HG03521 (cell line): ENCODE measurements at regions not wholly inside any gene's neighbourhood (a gene's known extent, or its start where the extent isn't known, plus 50 kb on each side); places are given as distances from the start of the nearest gene placed in this dataset.

Experiments used
- ATAC-seq: cut with Tn5 transposase; IDR thresholded peaks from one replicate; pipeline ENCODE4 v1.9.1; 2021; ENCODE audit warnings: mild to moderate bottlenecking, moderate library complexity; ENCODE audit not compliant: unreplicated experiment

DNA sequence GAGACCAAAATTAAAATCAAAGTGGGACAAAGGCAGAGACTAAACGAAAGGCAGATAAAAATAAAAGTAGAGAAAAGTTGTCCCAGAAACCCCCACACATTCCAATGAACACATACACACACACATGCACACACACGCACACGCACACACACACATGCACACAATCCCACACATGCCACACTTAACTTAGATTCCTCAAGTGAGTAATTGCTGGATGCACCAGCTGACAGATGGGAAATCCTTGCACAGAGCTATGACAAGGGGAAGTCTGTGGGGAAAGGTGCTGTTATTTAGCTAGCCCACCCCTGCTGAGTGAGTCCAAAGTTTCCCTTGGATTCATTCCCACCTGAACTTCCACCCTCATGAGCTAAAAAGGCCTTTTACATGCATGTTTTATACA lies 233.9 kb downstream of the RAB28 start:
- ATAC-seq, result no peak

DNA sequence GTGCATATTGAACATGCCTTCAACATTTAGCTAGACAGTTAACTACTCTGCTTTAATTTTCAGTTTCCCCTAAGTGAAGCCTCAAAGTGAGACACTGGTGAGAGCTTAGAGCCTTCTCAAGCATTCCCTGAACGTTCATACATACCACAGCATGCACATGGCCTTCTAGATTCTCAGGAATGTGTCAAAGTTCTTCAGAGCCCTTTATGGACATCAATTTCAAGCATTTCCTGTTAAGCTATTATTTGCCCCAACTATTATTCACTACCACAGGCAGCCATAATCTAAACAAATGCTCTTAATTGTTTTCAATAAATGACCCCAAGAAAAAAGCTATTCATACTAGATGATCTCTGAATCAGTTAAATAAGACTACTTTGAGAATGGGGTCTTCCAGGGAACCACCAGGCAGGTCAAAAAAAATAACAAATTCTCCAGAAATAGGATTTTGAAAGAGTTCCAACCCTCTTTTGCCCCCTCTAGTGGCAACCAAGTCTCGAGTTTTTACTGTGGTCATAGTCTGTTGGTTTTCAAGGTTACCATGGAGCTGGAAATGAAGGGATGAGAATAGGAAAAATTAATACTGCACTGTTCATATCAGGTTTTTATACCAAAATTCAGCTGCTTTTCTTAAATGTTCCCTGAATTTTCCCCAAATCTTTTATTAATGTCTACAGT lies 235.4 kb downstream of the RAB28 start:
- ATAC-seq, result no peak

DNA sequence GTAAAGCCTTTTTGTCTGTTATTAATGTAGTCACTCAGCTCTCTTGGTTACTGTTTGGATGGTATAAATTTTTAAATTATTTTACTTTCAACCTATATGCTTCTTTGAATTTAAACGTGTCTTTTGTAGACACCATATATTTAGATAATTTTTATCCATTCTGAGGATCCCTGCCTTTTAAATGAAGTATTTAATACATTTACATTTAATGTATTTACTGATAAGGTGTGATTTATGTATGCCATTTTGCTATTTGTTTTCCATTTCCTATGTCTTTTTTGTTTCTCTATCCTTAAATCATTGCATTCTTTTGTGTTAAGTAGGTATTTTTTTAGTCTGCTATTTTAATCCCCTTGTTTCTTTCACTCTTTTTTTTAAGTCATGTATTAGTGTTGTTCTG lies 238.0 kb downstream of the RAB28 start:
- ATAC-seq, result no peak

DNA sequence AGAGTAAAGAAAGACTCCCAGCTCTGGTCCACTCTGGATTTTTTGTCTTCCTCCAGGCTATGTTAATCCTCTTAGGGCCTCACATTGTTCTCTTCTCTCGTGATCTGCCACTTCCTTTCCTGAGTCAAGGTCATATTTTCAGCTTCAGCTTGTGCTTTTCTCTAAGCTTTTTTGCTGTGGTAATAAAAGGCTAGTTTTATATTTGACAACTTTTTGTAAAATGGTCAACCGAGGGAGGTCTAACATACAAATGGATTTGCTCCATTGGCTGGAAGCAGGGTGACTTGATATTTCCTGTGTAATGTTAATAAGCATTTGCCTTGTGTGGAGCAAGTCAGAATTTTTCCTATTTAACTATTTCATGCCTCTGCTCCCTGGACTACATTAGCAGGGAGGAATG lies 239.7 kb downstream of the RAB28 start:
- ATAC-seq, result no peak

DNA sequence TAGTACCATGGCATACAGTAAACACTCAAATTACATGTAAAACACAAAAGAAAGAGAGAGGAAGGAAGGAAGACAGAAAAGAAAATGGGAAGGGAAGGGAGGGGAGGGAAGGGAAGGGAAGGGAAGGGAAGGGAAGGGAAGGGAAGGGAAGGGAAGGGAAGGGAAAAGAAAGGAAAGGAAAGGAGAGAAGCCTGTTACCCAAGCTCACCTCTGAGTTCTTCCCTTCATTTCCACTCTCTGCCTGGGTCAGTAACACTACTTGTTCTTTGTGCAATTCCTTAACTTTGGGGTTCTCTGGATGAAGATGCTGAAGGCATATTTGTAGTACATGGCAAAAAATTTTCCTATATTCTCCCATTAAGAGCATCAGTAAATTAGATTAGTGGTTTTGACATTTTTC lies 241.0 kb downstream of the RAB28 start:
- no peak for ATAC-seq

DNA sequence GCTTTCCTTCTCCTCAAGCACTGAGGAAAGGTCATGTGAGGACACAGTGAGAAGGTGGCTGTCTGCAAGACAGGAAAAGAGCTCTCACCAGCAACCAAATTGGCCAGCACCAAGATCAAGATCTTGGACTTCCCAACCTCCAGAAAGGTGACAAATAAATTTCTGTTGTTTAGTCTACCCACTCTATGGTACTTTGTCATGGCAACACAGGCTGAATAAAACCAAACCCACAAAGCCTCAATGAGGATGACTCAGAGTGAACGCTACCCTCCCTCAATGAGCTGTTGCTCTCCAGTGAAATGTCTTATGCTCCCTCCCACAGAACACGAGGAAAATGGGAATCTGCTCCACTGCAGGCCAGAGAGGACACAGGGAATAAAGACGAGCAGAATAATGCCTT lies 244.1 kb downstream of the RAB28 start:
- ATAC-seq, result no peak

DNA sequence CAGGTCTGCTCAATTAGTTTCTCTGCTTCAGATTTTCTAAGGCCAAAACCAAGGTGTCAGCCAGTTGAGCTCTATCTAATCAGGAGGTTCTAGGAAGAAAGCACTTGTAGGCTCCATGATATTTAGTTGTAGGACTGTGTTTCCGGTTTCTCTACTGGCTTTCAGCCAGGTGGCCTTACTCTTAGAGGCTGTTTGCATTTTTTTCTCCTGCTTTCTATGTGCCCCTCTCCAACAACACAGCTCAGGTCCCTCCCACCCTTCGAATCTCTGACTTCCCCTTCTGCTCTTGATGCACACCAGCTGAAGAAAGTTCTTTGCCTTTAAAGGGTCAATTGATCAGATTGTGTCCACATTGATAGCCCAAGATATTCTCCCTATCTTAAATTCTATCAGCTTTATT lies 245.2 kb downstream of the RAB28 start:
- no peak for ATAC-seq

DNA sequence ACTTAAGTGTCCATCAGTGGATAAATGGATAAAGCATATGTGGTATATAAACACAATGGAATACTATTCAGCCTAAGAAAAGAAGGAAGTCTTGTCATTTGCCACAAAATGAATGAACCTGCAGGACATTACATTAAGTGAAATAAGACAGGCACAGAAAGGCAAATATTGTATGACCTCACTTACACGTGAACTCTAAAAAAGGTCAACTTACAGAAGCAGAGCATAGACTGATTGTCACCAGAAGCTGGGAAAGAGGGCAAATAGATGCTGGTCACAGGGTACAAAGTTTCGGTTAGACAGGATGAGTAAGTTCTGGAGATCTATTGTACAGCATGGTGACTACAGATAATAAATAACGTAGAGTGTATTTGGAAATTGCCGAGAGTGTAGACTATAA lies 247.7 kb downstream of the RAB28 start:
- ATAC-seq, result no peak

DNA sequence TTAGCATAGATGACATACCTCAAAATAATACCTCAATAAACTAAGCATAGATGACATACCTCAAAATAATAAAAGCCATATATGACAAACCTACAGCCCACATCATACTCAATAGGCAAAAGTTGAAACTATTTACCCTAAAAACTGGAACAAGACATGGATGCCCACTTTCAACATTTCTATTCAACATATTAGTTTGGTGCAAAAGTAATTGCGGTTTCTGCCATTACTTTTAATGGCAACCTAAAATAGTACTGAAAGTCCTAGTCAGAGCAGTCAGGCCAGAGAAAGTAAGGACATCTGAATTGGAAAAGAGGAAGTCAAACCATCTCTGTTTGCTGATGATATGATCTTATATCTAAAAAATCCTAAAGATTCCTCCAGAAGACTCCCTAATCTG lies 250.4 kb downstream of the RAB28 start:
- no peak for ATAC-seq

DNA sequence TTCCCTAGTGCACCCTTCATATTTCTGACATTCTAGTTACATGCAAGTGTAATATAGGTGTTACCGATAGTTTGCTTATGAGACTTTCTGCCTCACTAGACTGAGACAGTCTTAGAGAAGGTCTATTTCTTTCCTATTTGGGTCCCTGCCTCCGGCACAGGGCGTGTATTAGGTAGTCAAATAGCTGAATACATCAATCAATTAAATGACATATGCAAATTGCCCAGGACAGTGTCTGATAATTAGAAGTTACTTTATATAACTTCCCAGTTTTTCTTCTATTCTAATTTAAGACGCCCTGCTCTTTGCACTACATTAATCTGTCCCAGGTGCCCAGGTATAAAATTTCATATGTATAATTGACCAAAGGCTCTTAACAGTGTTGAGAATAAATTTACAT lies 264.2 kb downstream of the RAB28 start:
- ATAC-seq, result no peak

DNA sequence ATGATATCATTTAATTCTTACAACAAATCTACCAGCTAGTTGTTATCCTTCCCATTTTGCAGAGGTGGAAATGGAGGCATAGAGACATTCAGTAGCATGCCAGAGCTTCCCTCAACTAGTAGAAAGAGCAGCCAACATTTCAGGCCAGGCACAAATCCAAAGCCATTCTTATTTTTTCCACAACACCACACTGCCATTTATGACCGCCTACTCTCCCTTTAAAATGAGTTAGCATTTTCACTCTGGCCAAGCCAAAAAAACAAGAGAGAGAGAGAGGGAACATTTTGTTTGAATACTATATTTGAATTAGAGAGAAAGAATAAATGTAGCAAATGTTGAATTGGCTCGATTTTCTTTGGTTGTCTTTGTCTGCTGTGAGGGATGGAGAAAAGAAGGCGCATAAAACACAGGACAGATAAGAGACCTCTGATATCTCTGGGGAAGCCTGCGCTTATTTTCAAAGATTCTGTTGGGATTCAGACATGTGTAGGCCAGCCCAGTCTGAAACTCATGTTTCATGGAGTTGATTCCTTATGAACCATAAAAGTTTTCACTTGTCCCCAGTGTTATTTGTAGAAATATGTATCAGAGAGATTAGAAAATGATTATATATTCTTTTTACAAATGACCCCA lies 265.7 kb downstream of the RAB28 start:
- ATAC-seq, result no peak

DNA sequence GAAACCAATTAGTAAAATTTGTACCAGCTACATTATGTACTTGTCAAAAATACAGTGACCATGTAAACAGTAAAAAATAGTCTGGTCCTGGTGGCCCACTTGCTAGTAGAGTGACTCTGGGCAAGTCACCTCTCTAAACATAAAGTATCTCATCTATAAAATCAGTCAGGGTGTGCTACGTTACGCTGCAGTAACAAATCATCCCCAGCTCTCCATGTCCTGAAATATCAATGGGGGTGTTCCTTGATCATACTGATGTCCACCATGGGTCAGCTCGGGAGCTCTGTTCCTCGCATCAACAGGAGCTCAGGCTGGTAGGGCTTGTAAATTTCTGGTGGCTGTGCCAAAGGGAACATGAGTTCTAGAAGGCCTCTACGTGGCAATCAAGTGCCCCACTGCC lies 268.6 kb downstream of the RAB28 start:
- ATAC-seq, result no peak

DNA sequence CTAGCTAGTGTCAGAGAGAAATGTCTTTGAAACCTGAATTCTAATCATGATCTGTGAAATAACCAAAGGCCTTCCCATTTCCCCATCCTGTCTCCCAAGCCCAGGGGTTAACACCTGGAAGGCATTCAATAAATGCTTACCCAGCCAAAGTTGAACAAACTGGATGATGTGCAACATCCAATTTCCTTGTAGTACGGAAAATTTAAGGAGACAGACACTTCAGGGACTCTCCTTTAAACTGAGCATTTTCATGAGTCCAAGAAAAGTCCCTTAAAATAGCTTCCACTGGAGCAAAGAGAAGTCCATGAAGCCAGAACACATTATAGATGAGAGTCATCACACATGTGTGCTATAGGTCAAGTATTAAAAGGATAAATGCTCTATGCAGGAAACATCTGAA lies 271.2 kb downstream of the RAB28 start:
- no peak for ATAC-seq

DNA sequence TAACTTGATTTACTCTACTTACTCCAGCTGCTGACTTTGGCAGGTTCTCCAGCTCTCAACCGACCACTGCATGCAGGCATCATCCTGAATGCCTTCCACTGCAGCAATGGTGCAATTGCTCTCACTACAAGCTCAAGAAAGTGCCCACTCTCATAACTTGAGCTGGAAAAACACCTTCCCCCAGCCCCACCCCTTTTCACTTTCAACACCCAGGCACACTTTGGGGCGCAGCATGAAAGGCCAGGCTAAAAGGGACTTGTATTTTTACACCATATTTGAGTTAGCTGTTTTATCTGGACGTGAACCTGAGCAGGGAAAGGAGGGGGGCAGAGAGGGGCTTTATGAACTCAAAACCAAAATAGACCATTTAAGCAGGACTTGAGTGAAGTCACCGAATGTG lies 274.5 kb downstream of the RAB28 start:
- ATAC-seq, result no peak

DNA sequence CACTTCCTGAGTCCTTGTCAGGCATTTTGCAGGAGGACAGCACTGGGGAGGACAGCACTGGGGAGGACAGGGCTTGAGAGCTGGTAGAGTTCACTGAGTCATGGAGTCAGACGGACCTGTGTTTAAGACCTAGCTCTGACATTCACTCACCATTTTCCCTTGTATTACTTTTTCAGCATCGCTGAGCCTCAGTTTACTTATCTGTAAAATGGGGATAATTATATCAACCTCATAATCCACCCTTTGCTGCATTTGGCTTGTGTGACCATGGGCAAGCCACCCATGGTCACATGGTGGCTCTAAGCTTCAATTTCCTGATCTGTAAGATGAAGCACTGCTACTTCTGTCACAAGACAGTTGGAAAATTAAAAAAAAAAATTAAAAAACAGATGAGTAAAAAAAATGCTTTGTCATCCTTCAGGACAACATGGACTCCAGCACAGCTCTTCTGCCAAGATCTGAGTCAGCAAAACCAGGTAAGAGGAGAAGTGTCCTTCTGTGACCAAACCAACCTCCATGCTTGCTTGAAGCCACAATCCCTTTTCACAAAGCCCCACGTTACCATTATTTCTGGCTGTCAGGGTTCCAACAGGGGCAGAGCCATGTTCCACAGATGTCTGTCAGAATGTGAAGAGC lies 275.5 kb downstream of the RAB28 start:
- ATAC-seq, result no peak

DNA sequence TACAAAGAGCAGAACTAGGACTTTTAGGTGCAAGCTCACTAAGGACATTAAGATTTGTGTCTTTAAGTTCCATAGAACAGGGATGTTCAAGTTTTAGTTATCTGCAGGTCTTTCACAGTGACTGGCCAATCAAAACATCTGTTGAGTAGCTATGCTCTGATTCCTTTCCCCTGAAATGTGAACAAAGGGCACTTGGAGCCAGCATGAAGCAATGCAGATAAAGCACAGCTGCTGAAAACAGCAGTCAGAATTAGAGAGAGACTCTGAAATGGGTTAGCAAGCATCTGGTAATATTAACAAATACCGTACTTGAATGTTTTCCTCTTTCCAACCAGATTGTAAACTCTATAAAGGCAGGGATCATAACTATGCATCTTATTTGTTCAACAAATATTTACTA lies 276.9 kb downstream of the RAB28 start:
- no peak for ATAC-seq

DNA sequence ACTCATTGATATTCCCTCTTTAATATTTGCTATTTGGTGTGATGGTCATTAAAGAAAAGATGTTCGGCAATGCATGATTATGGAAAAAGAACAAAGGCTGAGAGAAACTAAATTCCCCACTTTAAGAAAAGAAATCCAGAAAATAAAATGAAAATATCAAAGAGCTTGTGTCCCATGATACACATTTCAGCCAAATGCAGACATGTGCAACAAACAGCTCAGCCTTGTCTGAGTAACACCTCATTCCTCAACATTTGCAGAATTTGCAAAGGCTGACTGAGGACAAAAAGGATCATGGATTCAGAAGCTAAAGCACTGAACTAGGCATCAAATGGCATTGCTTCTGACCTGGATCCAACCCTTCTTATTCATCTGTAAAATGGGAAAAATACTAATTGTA lies 281.0 kb downstream of the RAB28 start:
- ATAC-seq, result no peak

DNA sequence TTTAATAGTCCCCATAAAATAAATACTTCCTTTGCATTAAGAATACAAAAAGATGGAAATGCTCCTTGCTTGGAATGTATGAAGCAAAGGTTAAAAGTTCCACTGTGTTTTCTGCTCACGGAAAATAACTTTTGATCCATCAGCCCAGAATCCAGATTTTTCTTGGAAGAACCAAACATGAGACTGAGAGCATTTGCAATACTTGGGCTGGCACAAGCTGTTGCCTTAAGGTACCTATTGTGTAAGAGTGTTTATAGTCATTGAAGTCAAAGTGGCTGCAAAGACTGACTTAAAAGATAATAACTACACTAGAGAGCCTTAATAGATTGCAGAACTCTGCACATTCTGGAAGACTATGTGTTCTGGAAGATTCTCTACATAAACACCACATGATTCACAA lies 281.4 kb downstream of the RAB28 start:
- no peak for ATAC-seq

DNA sequence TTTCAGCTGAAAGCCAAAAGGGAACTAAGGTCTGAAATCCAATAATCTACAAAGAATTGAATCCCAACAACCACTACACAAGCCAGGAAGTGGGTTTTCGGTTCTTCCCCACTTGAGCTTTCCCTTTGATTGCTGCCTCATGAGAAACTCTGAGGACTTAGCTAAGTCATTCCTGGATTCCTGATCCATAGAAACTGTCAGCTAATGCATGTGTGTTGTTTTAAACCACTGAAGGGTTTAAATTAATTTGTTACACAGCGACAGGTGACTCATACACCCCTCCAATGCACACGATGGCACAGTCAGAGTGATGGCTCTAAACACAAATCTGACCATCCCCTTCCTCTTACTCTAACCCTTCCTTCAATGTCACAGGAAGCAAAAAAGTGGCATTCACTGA lies 282.9 kb downstream of the RAB28 start:
- no peak for ATAC-seq

DNA sequence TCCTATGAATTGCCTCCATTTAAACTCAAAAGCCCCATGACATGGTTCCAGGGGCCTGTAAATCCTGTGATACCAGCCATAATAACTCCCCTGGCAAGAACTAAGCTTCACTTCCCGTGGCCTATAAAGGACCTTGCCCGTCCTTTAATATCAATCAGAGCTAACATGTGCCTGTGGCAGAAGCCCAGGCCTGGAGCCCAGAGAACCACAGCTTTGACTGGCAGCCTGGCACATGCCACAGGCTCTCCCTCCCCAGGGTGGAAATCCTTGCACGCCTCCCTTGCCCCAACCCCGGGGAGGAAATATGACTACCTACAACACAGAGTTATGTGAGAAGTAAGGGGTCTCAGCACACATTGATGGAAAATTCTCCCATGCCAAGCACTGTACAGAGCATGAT lies 287.4 kb downstream of the RAB28 start:
- ATAC-seq, result no peak

DNA sequence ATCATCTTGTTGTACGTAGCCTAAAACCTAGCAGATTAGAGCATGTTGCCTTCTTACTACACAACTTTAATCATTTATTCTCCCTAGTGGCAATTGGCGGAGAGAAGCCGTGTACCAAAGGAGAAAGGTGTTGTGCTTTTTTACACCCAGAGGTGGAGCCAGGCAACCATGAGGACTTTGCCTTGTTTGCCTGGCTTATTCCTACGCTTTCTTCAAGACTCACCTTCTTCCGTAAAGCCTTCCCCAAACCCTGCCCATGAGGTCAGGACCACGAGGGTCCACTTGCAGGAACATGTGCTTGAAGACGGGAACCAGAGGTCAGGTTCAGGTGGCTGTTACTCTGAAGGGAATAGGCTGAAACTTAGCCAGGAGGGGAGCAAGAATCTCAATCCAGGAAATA lies 290.5 kb downstream of the RAB28 start:
- ATAC-seq, result no peak

DNA sequence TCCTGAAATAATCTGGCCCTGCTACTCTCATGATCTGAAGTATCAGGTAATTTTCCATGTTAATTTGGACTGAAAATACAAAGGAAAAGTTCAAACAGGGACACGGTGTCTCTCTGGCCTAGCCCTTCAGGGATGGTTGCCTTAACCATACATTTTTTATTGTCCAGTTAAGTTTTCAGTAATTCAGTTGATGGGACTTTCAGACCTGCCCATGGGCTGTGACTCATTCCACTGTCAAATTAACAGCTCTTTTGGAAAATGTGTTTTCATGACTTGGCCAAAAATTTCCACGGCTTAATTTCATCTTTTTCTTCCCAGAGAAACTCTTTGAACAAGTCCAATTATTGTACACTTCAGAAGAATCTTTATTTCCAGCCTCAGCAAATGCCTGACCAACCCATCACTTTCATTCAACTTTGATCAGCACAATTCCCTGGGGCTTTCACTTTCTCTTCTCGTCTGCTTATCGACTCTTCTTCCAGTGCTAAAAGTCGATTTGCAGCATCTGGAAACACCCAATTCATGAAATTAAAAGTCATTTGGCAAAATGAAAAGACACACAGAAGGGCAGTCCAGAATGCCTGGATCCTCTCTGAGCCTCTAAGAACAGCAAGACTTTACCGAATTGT lies 293.9 kb downstream of the RAB28 start:
- ATAC-seq, result no peak
